ENCODE measurements at regions not wholly inside any gene's neighbourhood (a gene's known extent, or its start where the extent isn't known, plus 50 kb on each side); places are given as distances from the start of the nearest gene placed in this dataset.

- no peak for ATAC-seq (ENCODE audit: low read depth)
- H2AFZ ChIP-seq (replicated peaks; ENCODE audit: low read length, poor library complexity): no peak overlapping the region
These were observed 1112.7 kb downstream of the PDHA2 start for GRCh38 chr4:96952610-96953009.

More at GRCh38 chr4:96952610-96953009, 1112.7 kb downstream of the PDHA2 start:
- Histone ChIP-seq H3K79me1 (ENCODE audit: low read depth in 1 of 2, low read length in 2 of 2) (no peaks in the 10 kb centered on the region), H3K4me1 (ENCODE audit: control insufficient read depth, insufficient read depth, low read length) (no peaks in the 10 kb centered on the region), H2BK15ac (ENCODE audit: low read depth, low read length) (no peak overlapping the region), H3K9me3 (ENCODE audit: control insufficient read depth, insufficient read depth, low read length) (peaks cover 5% of the 10 kb centered on the region; the same call in 1 of the 2 replicates), H3K27me3 (ENCODE audit: control insufficient read depth, insufficient read depth, low read length) (no peaks in the 10 kb centered on the region), H3K56ac (ENCODE audit: extremely low read depth, insufficient read depth, low read length) (no peak overlapping the region), H3K27ac (ENCODE audit: insufficient read depth, low read length) (no peak overlapping the region), H2BK120ac (ENCODE audit: low read depth, low read length) (no peak overlapping the region), H3K23ac (ENCODE audit: low read depth, low read length) (no peak overlapping the region), H3K9ac (ENCODE audit: low read depth, low read length) (no peak overlapping the region), H3K4me2 (ENCODE audit: low read depth, low read length) (no peak overlapping the region), H3K14ac (replicated peaks; ENCODE audit: low read depth, low read length) (no peak overlapping the region), H4K8ac (ENCODE audit: low read depth in 2 of 2, low read length in 2 of 2) (no peak overlapping the region), H4K5ac (ENCODE audit: low read depth, low read length) (no peak overlapping the region), H2AK5ac (ENCODE audit: low read depth, low read length) (no peak overlapping the region), H3K18ac (ENCODE audit: low read depth, low read length) (no peak overlapping the region), H3K4ac (ENCODE audit: low read depth, low read length) (no peak overlapping the region), H2AK9ac (replicated peaks; ENCODE audit: low read depth, low read length, poor library complexity) (no peak overlapping the region), H2BK20ac (ENCODE audit: low read depth, low read length) (no peak overlapping the region), H3K36me3 (ENCODE audit: control insufficient read depth, insufficient read depth, low read length) (no peaks in the 10 kb centered on the region), H4K20me1 (ENCODE audit: insufficient read depth, low read length) (no peaks in the 10 kb centered on the region), H3K4me3 (ENCODE audit: insufficient read depth, low read depth, low read length) (no peak overlapping the region), H4K91ac (ENCODE audit: insufficient read depth, low read depth, low read length) (no peak overlapping the region), H2BK5ac (ENCODE audit: low read depth, low read length, poor library complexity, severe bottlenecking) (no peak overlapping the region), H3K9me1 (ENCODE audit: insufficient read depth, low read length) (no peaks in the 10 kb centered on the region)
- POLR2A ChIA-PET (ENCODE audit: unreplicated experiment): no interaction called here
- TF ChIP-seq MAFK (IDR thresholded peaks at IDR 0.05; ENCODE audit: low read depth, low read length): no peak
- TF ChIP-seq FOS (IDR thresholded peaks at IDR 0.05; ENCODE audit: low read depth, low read length): no peak
- TF ChIP-seq BHLHE40 (IDR thresholded peaks at IDR 0.05; ENCODE audit: low read depth, low read length): no peak
- TF ChIP-seq RAD21 (IDR thresholded peaks at IDR 0.05; ENCODE audit: low read length): no peak
- in situ Hi-C loops (cut with MboI; ENCODE audit: low sequenced_read_pairs): no loop called here
- CTCF ChIA-PET: interaction anchor here (0.7 kb wide), 1 partner anchor 835 kb away, joined by 3 read pairs; no protein-coding TSS in a partner anchor
- BruUV-seq (replicated peaks): no TSS peak
- dilution Hi-C loops (cut with HindIII; ENCODE audit: low sequenced_read_pairs, unreplicated experiment): no loop called here
- intact Hi-C loops (cut with micrococcal nuclease): no loop called here
- 67% methylated on average over 1 of the region's 1 CpG; no CpG with 5 or more reads in 1 of the 2 experiments for WGBS, 2 experiments (ENCODE audit: extremely low coverage in 2 of 2, insufficient read length in 1 of 2)
- no peak for DNase-seq
